GM12864 (cell line): ENCODE measurements at regions not wholly inside any gene's neighbourhood (a gene's known extent, or its start where the extent isn't known, plus 50 kb on each side); places are given as distances from the start of the nearest gene placed in this dataset.

Source experiments
- DNase-seq: peaks from one replicate; pipeline ENCODE4 v3.0.0-alpha.2; 2011; ENCODE audit warnings: low read depth
- H3K4me3 ChIP-seq: 2 replicates; pipeline ENCODE4 v1.5.1; 2011; ENCODE audit warnings: mild to moderate bottlenecking, low read depth, low read length, control low read depth
- CTCF ChIP-seq: IDR thresholded peaks from 2 replicates; pipeline ENCODE4 v1.5.1; 2011; ENCODE audit warnings: low read depth, mild to moderate bottlenecking, moderate library complexity, low read length, control low read depth, inconsistent platforms; ENCODE audit errors: missing control alignments

- no peak overlapping the region for H3K4me3 ChIP-seq
- no peak for DNase-seq
- TF ChIP-seq CTCF = no peak
Observed at GRCh38 chr5:26737348-26738265, 300.8 kb downstream of the CDH9 start.

DNA sequence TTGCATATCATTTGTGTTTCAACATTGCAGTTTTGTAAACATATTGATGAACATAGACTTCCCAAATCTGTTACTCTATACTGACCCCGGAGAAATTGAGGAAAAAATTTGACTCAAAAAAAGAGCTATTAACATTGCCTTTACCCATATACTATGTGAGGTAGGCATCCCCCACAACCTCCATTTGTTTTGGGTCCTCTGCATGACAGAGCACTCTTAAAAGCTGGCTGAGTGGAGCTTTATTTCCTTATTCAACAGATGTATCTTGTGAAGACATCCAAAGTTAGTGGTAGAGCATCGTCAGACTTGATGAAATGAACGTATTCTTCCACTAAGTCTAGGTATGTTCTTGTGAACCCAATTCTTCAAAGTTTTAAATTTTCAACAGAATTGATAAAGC lies 310.5 kb downstream of the CDH9 start:
- H3K4me3 ChIP-seq = no peak overlapping the region
- DNase-seq = no peak
- no peak for TF ChIP-seq CTCF

DNA sequence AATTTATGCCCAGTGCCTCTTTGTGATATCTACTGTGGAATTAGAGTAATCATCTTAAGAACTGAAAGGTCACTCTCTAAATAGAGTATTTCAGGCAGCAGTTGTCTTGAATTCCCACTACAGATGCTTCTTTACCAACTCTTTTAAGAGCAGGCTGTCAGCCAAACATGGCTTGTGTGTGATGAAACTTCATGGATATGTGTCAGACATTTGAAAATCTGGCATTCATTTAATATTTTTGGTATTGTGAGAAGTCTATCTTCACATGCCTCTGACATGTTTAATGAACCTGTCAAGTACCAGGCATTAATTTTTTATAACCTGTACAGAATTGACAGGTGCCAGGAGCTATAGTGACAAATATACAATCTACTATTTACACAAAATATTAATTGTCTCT lies 318.6 kb downstream of the CDH9 start:
- DNase-seq = no peak
- TF ChIP-seq CTCF = no peak
- H3K4me3 ChIP-seq = no peak overlapping the region

DNA sequence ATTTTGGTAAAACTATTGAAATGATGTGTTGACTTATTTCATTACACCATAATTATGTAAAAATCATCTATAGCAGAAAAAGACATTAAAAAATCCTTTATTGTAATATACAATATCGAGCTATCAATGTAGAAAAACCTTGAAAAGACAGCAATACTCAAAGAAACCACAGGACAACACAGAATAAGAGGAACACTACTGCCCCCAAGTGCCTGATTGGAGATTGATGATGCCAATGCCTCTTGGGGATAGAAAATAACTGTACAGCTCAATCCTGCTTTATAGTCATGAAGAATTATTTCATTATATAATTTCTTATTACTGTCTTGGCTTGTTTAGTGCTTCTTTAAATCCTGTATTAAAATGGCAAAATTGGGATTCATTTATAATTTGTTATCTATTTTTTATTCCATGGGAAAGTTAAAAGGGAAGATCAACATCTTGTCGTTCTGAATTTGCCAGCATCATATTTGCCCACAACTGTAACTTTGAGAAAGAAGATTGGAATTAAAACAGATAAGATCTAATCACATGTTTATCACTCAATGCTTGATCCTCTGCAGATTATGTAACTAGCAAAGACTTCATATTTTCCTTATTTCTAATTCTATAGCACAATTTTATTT lies 337.5 kb downstream of the CDH9 start:
- DNase-seq = no peak
- no peak for TF ChIP-seq CTCF
- no peak overlapping the region for H3K4me3 ChIP-seq

- DNase-seq = no peak
- TF ChIP-seq CTCF = no peak
- H3K4me3 ChIP-seq = no peak overlapping the region
Observed at GRCh38 chr5:26692952-26693351, 345.4 kb downstream of the CDH9 start.

GRCh38 chr5:26691486-26691885 lies 346.9 kb downstream of the CDH9 start:
- no peak for TF ChIP-seq CTCF
- DNase-seq = no peak
- H3K4me3 ChIP-seq = no peak overlapping the region

DNA sequence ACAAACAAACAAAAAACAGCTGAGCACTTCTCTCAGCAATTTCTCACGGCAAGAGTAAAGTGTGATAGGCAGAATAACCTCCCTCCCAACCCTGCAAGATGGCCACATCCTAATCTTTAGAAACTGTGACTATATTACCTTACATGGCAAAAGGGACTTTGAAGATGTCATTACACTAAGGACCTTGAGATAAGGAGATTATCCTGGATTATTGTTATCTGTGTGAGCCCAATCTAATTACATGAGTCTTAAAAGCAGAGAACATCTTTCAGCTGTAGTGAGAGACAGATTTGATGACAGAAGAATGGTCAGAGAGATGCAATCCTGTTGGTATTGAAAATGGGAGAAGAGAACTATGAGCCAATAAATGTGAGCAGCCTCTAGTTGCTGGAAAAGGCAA lies 347.9 kb downstream of the CDH9 start:
- H3K4me3 ChIP-seq = no peak overlapping the region
- no peak for TF ChIP-seq CTCF
- DNase-seq = no peak
